ENCODE measurements at regions not wholly inside any gene's neighbourhood (a gene's known extent, or its start where the extent isn't known, plus 50 kb on each side); places are given as distances from the start of the nearest gene placed in this dataset.
"Not testable (repeated sequence)": the region's sequence is repeated elsewhere in the genome, so short reads cannot be mapped to it uniquely, and the experiment has no call there.

- no peak for DNase-seq
- H3K36me3 ChIP-seq: no peaks in the 10 kb centered on the region
- H3K4me3 ChIP-seq: no peak overlapping the region
- H3K27me3 ChIP-seq: no peaks in the 10 kb centered on the region
- no peaks in the 10 kb centered on the region for H3K9me3 ChIP-seq
Observed at GRCh38 chr7:85274454-85274853, 87.6 kb upstream of the SEMA3D start.

GRCh38 chr7:85262891-85263290 is 76.0 kb upstream of the SEMA3D start:
- Histone ChIP-seq H3K36me3 (no peaks in the 10 kb centered on the region), H3K4me3 (no peak overlapping the region), H3K9me3 (no peaks in the 10 kb centered on the region), H3K27me3 (no peaks in the 10 kb centered on the region)
- no peak for DNase-seq

GRCh38 chr7:85261336-85261735 is 74.5 kb upstream of the SEMA3D start:
- no peaks in the 10 kb centered on the region for H3K36me3 ChIP-seq
- no peaks in the 10 kb centered on the region for H3K27me3 ChIP-seq
- no peaks in the 10 kb centered on the region for H3K9me3 ChIP-seq
- H3K4me3 ChIP-seq: no peak overlapping the region
- DNase-seq: no peak

GRCh38 chr7:85249787-85250186 is 62.9 kb upstream of the SEMA3D start:
- not testable (repeated sequence) for H3K4me3 ChIP-seq, DNase-seq, H3K9me3 ChIP-seq, H3K36me3 ChIP-seq, H3K27me3 ChIP-seq

GRCh38 chr7:85239109-85239508 is 52.3 kb upstream of the SEMA3D start:
- Histone ChIP-seq H3K27me3 (no peaks in the 10 kb centered on the region), H3K36me3 (no peaks in the 10 kb centered on the region), H3K9me3 (no peaks in the 10 kb centered on the region), H3K4me3 (no peak overlapping the region)
- DNase-seq: no peak

- no peaks in the 10 kb centered on the region for H3K9me3 ChIP-seq
- H3K4me3 ChIP-seq: no peak overlapping the region
- no peaks in the 10 kb centered on the region for H3K36me3 ChIP-seq
- no peak for DNase-seq
- no peaks in the 10 kb centered on the region for H3K27me3 ChIP-seq
Observed at GRCh38 chr7:85237721-85238120, 50.9 kb upstream of the SEMA3D start.

Measured in MG63 (cell line).